ENCODE measurements at regions not wholly inside any gene's neighbourhood (a gene's known extent, or its start where the extent isn't known, plus 50 kb on each side); places are given as distances from the start of the nearest gene placed in this dataset.

GRCh38 chr10:78448994-78449418 lies 415.3 kb downstream of the RPS24 start:
- no peak for TF ChIP-seq CTCF (IDR thresholded peaks at IDR 0.05)
- no peak for ATAC-seq
- Histone ChIP-seq H3K9me3 (no peaks in the 10 kb centered on the region), H3K36me3 (no peaks in the 10 kb centered on the region), H3K4me3 (no peak overlapping the region), H3K27ac (no peak overlapping the region), H3K4me1 (peaks cover 0 to 6% (median 4%) of the 10 kb centered on the region in 3 donors), H3K27me3 (no peaks in the 10 kb centered on the region)
- WGBS, 2 donors, result 94 to 96% methylated on average over 2 of the region's 2 CpGs
- FAIRE-seq, result no peak
- no peak for DNase-seq
- intact Hi-C loops (cut with DNase I), result no loop called here

DNA sequence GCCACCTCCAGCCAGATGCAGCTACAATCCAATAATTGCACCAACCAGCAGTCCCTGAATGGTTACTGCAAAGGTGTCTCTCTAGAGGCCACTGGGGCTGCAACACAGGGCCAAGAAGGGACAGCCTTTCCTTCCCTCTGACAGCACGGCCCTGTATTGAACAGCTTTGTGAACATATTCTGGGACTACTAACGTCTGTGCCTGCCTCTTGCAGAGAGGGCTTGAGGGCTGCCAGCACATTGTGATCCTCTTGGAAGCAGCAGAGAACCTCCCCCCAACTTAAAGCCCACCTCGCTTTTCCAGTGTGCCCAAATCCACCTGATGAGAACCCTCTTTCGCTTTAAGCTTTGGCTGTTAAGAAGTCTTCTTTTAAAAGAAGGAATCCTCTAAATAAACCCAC lies 415.9 kb downstream of the RPS24 start:
- peaks cover 0 to 6% (median 4%) of the 10 kb centered on the region in 3 donors for H3K4me1 ChIP-seq
- H3K36me3 ChIP-seq, result no peaks in the 10 kb centered on the region
- no peaks in the 10 kb centered on the region for H3K9me3 ChIP-seq
- FAIRE-seq (no peak), ATAC-seq (no peak), DNase-seq (no peak)
- TF ChIP-seq CTCF (IDR thresholded peaks at IDR 0.05), result no peak
- H3K27ac ChIP-seq, result no peak overlapping the region
- H3K4me3 ChIP-seq, result no peak overlapping the region
- no peaks in the 10 kb centered on the region for H3K27me3 ChIP-seq
- WGBS, 2 donors, result 87 to 93% methylated on average over 4 of the region's 4 CpGs
- intact Hi-C loops (cut with DNase I), result no loop called here

DNA sequence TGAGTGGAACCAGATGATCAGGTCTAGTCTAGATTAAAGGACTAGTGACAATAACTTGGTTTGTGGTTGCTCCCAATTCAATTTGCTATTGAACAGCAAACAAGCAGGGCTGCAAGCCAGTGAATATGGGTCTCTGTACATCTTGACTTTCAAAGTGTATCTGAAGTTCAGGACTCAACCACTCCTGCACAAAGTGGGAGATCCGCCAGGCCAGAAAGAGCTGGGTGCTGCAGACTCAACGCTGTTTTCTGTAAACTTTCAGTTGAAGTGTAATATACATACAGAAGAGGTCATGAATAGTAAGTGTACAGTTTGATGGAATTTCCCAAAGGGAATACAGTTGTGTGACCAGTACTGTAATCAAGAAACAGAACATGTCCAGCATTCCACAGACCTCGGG lies 416.6 kb downstream of the RPS24 start:
- peaks cover 0 to 6% (median 4%) of the 10 kb centered on the region in 3 donors for H3K4me1 ChIP-seq
- DNase-seq (no peak), ATAC-seq (no peak), FAIRE-seq (no peak)
- H3K27ac ChIP-seq, result no peak overlapping the region
- intact Hi-C loops (cut with DNase I), result no loop called here
- no peaks in the 10 kb centered on the region for H3K36me3 ChIP-seq
- TF ChIP-seq CTCF (IDR thresholded peaks at IDR 0.05), result no peak
- H3K9me3 ChIP-seq, result no peaks in the 10 kb centered on the region
- no peak overlapping the region for H3K4me3 ChIP-seq
- H3K27me3 ChIP-seq, result no peaks in the 10 kb centered on the region
- WGBS, 2 donors, result 87 to 88% methylated on average over 3 of the region's 3 CpGs

DNA sequence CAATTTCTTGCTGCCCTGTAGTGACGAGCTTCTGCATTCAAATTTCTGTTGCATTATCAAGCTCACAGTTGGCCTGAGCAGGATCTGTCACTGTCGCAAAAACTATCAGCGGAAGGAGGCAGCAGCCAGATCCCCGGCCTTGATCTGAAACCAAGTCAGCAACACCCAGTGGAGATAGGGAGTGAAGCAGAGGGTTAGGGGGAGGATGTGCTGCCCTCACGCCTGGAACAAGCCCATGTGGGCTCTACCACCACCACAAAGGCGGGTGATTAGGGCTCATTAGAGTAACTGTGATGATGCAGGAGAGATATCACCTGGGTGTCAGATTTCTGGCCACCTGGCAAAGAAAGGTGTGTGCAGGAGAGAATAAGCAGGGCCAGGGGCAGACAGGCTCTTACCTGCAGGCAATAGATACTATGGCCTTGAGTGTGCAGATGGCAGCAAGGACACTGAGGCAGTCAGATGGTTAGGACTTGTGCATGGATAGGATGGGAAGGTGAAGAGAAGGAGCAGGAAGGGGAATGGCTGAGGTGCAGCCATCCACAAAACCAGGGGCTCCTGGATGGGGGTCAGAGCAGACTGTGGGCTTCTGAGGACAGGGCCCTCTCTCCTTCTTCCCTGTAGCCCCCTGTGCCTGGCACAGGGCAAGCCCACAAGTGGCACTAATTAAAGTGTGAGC lies 417.3 kb downstream of the RPS24 start:
- Histone ChIP-seq H3K27ac (no peak overlapping the region), H3K27me3 (no peaks in the 10 kb centered on the region), H3K36me3 (no peaks in the 10 kb centered on the region), H3K4me1 (peaks cover 0 to 6% (median 4%) of the 10 kb centered on the region in 3 donors), H3K4me3 (no peak overlapping the region), H3K9me3 (no peaks in the 10 kb centered on the region)
- ATAC-seq (no peak), FAIRE-seq (no peak), DNase-seq (no peak)
- WGBS, 2 donors, result 84 to 90% methylated on average over 6 of the region's 6 CpGs
- no peak for TF ChIP-seq CTCF (IDR thresholded peaks at IDR 0.05)
- intact Hi-C loops (cut with DNase I), result no loop called here

GRCh38 chr10:78451592-78451991 lies 417.9 kb downstream of the RPS24 start:
- Histone ChIP-seq H3K9me3 (no peaks in the 10 kb centered on the region), H3K36me3 (no peaks in the 10 kb centered on the region), H3K27me3 (no peaks in the 10 kb centered on the region), H3K4me3 (no peak overlapping the region), H3K27ac (no peak overlapping the region), H3K4me1 (peaks cover 0 to 4% (median 3%) of the 10 kb centered on the region in 3 donors)
- ATAC-seq (no peak), DNase-seq (no peak), FAIRE-seq (no peak)
- intact Hi-C loops (cut with DNase I), result no loop called here
- WGBS, 2 donors, result 79 to 85% methylated on average over 9 to 10 of the region's 10 CpGs
- no peak for TF ChIP-seq CTCF (IDR thresholded peaks at IDR 0.05)

Measured in pancreas (tissue), 10 donors.